SHP77 treated with DMSO at 0.1 percent for 48 hours (cell line): ENCODE measurements at regions not wholly inside any gene's neighbourhood (a gene's known extent, or its start where the extent isn't known, plus 50 kb on each side); places are given as distances from the start of the nearest gene placed in this dataset.
"Not testable (repeated sequence)": the region's sequence is repeated elsewhere in the genome, so short reads cannot be mapped to it uniquely, and the experiment has no call there.

Experiments
- DNase-seq: peaks from one replicate; lab custom pipeline; 2025; lab: John Stamatoyannopoulos, UW

DNA sequence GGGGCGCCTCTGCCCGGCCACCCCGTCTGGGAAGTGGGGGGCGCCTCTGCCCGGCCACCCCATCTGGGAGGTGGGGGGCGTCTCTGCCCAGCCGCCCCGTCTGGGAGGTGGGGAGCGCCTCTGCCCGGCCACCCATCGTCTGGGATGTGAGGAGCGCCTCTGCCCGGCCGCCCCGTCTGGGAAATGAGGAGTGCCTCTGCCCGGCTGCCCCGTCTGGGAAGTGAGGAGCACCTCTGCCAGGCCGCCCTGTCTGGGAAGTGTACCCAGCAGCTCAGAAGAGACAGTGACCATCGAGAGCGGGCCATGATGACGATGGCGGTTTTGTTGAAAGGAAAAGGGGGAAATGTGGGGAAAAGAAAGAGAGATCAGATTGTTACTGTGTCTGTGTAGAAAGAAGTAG lies 249.2 kb upstream of the USP15 start:
- DNase-seq, result not testable (repeated sequence)

DNA sequence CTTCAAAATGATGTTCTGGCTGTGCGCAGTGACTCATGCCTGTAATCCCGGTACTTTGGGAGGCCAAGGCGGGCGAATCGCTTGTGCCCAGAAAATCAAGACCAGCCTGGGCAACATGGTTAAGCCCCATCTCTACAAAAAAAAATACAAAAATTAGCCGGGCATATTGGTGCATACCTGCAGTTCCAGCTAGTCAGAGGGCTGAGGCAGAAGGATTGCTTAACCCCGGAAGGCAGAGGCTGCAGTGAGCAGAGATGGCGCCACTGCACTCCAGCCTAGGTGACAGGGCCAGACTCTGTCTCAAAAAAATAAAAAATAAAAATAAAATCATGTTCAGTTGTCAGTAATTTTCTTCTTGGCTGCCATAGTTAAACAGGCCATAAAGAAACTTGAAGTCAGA lies 245.9 kb upstream of the USP15 start:
- DNase-seq, result no peak

DNA sequence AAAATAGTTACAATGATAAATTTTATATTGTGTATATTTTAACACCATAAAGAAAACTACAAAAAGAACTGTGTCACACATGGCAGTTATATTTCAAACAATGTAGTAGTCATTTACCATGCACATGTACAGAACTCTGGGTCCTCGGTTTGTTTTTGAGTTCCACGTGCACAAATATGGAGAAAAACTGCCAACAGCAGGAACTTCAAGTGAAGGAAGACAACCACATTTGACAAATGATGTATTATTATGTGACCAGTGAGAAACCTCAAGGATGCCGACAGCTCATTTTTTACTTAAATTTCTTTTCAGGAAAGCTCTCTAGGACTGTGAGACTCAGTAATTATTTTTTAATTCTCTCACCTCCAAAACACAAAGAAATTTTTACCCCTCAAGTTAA lies 244.2 kb upstream of the USP15 start:
- DNase-seq, result no peak

DNA sequence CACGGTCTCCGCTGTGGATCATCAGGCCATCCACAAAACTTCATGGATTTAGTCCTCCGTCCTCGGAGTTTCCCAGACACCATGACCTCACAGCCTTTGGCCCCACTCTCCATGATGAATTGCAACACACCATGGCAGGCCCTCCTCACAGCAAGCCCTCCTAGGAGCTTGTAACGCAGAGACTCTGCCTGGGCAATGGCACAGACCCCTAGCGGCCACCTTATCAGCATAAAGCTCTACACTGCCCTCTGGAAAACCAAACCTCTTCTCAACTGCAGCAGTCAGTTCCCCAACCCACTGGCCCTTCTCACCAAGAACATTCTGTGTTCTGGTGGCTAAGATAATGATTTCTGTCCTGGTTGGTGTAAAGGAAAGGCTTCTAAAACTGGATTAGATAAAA lies 238.4 kb upstream of the USP15 start:
- DNase-seq, result no peak

DNA sequence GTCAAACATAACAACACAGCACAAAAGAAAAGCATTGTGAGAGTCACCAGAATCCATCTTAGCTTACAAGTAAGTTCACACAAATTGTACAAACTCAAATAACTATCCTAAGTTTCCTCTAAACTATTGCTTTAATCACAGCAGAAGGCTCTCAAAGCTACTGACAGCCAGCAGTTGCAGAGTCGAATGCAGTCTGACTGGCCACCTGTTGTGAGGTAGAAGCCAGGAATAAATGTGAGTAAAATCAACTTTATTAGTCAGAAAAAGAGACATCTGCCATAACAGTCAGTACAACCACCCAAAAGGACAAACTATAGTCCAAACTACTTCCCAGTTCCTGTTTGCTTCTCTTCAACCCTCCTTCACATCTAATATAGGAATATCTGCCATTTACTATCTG lies 231.7 kb upstream of the USP15 start:
- no peak for DNase-seq

DNA sequence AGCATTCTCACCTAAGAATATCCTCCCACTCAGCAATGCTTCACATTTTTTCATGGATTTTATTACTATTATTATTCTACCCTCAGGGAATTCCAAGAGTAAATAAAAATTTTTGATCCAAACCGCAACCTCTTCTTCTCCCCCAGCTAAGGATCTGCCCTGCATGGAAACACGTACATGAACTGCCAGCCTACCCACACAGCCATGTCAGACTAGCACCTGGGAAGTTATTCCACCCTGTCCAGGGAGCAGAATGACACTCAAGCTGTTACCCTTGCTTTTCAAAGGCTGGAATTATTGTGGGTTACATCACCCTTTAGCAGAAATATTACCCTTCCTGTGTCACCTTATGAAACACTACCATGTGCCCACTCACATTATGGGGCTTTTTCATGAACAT lies 227.3 kb upstream of the USP15 start:
- no peak for DNase-seq

DNA sequence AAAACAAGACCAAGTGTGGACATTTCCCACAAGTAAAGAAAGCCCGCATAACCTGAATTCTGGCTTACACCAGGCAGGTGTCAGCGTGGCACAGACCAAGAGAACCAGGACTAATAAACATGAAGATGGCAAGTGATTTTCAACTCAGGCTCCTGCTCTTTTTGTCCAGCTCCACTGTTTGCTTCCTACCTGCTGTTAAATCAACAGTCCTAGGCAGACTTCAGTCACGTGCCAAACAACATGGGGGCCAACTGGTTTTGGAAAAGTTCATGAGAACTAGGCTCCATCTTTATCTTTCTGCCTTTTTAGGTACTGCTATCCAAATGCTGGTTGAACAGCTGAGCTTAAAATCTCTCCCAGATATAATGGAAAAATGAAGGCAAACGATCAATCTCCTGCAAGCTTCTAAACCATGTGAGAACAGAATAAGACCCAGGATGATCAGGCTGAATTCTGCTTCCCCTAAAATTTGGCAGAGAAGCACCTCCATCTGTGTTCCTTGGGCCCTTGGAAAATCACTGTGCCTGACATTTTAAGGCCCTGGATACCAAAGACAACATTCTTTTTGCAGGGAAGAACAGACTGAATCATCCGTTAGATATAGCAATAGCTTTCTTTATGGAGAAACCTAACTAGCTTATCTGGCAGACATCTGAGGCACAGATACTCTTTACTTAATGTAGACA lies 215.6 kb upstream of the USP15 start:
- DNase-seq, result no peak

DNA sequence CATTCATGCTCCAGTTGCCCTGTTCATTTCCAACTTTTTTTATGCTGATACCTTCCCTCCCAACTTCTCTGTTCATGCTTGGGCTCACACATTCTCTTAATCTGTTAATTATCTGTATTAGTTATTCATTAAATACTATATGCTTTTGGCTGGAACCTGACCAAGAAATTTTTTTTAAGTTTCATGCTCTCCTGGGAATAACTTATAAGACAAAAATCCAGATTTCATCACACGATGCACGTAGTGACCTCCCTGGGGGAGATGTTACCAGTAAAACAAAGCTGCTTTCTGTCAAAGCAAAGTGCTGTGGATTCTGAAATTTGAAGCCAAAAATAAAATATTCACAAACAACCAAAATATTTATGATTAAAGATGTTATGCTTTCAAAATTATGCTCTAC lies 215.0 kb upstream of the USP15 start:
- no peak for DNase-seq

DNA sequence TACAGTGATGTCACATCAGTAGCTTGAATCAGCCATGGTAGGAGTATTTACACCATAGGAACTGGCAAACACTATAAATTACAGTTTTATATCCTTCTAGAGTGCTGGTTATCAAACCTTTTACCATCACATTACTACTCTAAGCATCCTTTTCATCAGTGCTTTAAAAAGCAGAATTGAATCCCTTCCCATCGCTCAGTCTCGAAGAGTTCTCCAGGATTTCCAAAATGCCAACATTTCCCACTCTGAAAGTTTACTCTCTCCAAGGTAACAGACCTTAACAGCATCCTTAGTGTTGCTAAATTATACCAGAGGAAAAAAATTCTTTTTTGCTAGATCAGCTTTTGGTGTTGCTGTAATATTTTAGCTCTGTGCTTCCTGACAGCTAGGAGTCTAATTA lies 209.4 kb upstream of the USP15 start:
- no peak for DNase-seq

DNA sequence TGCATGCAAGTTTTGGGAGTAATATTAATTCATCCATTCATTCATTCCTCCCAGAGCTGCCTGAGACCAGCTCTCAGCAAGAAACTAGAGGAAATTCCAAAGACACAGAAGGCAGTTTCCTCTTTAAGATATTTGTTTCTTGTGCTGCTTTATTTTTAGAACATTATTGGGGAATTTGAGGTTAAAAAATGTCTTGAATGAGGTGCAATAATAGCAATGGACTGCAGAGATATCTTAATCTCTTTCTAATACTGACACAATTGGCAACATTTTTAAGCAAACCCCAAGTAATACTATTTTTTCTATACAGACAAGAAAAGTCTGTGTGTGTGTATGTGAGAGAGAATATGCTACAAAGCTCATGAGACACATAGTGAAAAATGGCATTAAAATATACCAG lies 190.2 kb upstream of the USP15 start:
- no peak for DNase-seq

DNA sequence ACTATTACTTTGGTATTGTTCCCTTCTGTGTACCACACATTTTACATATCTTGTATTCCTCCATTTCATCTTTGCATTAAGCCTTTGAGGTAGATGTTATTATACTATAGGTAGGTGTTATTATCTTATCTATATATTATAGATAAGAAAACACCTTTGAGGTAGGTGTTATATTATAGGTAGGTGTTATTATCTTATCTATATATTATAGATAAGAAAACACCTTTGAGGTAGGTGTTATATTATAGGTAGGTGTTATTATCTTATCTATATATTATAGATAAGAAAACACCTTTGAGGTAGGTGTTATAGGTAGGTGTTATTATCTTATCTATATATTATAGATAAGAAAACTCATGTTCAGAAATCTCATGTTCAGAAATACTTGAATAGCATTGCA lies 187.0 kb upstream of the USP15 start:
- DNase-seq, result not testable (repeated sequence)

DNA sequence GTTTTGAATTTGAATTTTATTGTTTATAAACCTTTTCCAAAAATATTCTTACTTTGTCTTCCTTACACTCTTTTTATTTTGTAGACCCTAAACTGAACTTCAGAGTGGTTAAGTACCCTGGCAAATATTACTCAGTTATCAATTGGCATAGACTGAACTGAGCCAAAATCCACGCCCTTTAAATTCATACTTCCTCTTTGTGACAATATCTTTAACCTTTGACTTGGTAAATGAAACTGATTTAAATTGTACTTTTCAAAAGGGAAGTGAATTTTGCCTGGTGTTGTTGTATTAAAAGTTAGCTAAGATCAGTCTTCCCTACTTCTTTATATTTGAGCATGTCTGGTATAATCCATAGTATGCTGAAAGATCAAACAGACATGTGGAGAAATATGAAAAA lies 184.3 kb upstream of the USP15 start:
- no peak for DNase-seq

DNA sequence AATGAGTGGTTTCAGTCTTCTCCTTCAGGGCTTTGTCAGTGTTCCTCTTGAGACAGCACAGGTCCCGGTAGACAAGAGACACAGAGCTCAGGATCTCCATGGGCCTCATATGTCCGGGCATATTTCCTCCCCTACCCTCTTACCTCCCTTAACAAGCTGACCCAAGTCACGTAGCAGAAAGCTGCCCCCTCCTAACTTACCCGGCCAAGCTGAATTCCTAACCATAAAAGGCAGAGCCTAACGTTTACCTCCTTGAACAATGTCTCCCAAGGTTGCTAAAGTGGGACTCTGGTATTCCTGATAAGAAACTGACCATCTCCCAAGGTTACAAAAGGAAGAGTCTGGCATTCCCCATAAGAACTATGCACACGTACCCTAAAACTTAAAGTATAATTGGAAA lies 182.2 kb upstream of the USP15 start:
- DNase-seq, result no peak

DNA sequence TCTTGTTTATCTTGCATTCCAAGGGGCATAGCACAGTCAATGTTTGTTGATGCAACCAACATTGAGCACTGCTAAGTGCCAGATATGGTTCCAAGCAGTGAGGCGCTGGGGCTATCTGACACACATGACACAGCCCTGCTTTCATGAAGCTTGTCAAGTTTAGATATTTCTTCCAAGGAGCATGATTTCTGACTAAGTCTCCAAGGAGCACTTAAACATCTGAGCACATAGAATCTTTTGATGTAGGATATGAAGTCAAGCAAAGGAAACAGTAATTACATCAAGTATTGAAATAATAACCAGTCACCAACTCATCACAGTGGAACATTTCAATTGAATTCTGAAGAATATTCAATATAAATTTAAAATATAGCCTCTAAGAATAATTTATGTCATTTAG lies 177.8 kb upstream of the USP15 start:
- DNase-seq, result no peak

DNA sequence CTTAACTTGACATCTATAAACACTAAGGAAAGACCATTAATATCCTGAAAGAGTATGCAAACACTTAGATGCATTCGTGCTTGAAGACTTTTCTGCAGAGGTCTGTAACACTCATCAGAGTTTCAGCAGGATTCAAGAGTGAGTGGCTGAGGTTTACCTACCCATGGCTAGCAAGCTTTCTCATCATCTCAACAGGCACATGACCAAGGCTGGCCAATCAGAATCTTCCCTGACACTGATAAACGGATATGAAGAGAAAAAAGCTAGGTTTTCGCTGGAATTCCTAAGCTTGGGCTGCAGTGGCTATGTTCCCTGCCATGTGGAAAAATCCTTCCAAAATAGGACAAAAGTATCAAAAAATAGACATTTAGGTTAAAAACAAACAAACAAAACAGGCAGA lies 162.1 kb upstream of the USP15 start:
- DNase-seq, result no peak

DNA sequence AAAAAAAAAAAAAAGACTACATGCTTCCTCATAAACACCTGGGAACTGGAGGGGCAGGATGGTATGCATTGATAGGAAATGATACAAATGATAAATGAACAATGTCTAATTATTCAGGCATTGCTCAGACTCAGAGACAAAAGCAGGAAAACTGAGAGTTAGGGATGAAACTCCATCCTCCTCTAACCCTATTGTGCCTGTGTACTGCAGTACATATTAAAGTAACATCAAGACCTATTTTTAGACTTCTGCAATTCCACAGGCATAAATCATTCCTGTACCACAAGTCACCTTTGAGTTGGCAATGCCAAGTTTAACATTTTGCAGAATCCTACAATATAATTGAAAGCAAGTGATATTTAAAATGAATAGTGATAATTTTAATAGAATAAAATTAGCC lies 156.5 kb upstream of the USP15 start:
- no peak for DNase-seq

DNA sequence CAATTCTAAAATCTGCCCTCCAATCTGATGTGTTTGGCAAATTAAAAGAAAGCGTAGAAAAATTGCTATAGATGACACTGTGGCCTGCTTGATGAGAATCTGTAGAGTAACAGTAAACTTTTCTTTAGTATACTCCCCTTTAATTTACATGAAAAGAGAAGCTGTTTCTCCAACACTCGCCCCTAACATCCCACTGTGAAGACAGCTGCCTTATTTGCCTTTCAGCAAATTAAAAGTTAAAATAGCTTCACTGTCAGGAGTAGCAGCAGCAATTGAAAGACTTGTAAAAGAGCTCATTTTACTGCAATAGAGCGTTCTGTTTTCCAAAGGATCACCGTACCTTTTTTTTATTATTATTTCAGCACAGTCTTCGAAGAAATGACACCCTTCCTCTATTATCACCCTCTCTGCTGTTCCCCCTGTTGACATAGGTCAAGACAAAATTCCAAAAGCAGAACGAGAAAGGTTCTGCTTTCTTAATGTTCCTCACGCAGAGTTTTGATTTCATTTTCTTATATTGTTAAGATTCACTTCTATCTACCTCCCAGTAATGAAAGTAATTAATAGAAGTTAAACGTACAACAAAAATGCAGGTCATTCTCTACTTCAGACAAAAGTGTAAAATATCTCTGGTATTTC lies 153.5 kb upstream of the USP15 start:
- DNase-seq, result no peak

DNA sequence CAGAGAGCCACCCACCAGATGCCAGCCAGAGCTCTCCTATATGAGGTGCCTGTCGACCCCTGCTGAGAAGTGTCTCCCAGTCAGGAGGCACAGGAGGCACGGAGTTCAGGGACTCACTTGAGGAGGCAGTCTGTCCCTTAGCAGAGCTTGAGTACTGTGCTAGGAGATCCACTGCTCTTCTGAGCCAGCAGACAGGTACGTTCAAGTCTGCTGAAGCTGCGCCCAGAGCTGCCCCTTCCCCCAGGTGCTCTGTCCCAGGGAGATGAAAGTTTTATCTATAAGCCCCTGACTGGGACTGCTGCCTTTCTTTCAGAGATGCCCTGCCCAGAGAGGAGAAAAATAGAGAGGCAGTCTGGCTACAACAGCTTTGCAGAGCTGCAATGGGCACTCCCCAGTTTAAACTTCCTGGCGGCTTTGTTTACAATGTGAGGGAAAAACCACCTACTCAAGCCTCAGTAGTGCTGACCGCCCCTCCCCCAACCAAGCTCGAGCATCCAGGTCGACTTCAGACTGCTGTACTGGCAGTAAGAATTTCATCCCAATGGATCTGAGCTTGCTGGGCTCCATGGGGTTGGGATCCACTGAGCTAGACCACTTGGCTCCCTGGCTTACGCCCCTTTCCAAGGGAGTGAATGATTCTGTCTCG lies 146.7 kb upstream of the USP15 start:
- DNase-seq, result no peak

DNA sequence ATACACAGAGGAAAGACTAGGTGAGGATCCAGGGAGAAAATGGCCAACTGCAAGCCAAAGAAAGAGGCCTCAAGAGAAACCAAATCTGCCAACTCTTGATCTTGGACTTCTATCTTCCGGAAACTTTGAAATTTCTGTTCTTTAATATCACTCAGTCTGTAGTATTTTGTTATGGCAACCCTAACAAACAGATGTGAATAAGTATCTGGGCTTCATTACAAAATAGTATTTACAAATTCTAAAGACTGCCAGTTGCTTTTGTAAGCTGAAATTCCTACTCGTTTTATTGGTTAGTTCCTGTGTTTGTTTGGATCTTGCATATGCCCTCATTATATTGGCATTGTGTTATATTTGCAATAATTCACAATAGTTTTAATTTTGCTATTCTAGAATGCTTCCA lies 143.2 kb upstream of the USP15 start:
- no peak for DNase-seq

DNA sequence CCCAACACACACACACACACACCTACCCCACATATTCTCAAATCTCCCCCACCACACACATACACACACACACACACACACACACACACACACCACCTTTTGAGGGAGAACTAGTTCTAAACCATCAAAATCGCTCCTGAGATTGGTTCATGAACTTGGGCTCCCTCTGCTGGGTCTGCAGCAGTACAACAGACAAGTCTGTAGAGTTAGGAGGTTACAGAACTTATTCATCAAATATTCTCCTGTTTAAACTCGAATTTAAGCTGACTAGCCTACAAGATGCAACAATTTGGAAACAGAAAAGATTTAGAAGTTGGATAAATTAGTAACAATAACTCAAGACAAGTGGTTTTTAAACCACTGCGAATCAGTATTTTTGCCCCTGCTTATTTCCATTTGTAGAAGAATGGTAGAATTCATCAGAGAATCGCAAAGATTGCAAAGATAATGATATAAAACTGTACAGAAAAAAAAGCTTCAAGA lies 136.4 kb upstream of the USP15 start:
- no peak for DNase-seq

DNA sequence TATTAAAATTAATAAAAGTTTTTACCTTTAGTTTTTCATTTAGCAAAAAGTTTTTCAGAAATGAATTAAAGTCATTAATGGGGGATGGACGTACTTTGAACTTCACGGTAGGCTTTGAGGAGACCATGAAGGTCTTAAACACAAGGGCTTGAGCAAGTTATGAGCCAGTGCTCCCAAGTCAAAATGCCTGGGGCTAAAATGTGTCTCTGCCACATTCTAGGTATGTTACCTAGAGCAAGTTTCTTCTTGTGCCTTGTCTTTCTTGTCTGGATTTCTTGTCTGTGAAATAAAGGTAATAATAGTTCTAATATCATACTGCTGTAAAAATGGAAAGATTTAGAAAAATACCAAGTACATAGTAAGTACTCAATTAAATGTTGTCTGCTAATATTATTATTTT lies 132.7 kb upstream of the USP15 start:
- no peak for DNase-seq

DNA sequence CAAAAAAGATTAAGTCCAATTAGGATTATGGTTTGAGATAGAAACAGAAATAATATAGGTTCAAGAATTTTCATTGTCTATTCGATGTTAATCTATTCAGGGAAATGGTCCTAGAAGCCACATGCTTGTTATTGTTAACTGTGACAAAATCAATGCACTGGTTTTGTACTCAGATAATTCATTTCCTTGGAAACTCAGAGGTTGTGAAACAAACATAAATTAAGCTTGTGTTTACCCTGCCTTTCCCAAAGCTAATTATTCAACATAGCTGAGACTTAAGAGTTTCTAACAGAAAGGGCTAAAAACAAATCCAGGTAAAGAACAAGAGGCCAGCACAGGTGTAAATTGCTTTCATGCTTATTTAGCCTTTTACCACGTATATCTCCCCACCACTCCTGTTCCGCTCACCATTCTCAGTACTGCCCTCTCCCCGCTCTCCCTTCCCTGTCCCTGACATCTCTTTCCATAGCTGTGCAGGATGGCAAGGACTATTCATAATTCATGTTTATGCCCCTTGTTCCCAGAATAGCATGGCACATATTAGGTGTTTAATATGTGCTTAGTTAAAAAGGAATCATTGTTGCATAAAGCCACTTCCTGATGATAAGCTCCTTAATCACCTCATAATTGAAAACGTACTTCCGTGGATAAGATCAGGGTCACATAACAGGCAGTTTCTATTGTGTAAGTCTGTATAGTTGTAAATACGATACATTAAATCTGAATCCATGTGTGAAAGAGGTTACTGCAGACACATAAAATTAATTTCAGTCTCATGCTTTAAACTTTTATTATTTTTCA lies 131.8 kb upstream of the USP15 start:
- DNase-seq, result no peak

DNA sequence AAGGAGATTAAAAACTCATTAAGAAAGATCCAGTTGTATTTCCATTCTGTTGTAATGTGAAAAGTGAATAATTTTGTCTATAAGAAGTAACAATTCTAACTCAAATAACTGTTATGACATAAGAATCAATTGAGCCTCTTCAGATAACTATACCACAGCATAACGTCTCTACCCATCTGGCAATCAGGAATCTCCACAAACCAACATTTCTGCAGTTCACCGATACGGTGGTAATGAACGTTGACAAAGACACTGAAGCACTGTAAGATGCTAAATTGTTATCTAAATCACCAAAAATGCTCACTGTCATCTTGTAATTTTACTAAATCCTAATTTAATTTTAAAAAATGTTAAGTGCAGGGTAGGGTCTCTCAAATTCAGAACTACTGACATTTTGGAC lies 130.9 kb upstream of the USP15 start:
- no peak for DNase-seq
